B cell (primary cell): ENCODE measurements at regions not wholly inside any gene's neighbourhood (a gene's known extent, or its start where the extent isn't known, plus 50 kb on each side); places are given as distances from the start of the nearest gene placed in this dataset.

Experiments
- ATAC-seq: fragments of 200-7000 bp; cut with Tn5 transposase; one replicate; pipeline ENCODE4 v1.10.0; 2021; ENCODE audit warnings: low read depth, mild to moderate bottlenecking, moderate number of reproducible peaks, moderate library complexity
- CTCF ChIA-PET: fragments of 350-600 bp; sonication (Branson Sonifier 250); formaldehyde crosslinking; loops from one replicate; lab custom pipeline; 2021; ENCODE audit warnings: antibody characterized with exemption, inconsistent platforms; lab: Charles Lee
- POLR2A ChIA-PET: fragments of 350-600 bp; sonication (Branson Sonifier 250); formaldehyde crosslinking; loops from one replicate; lab custom pipeline; 2021; ENCODE audit warnings: antibody characterized with exemption; lab: Charles Lee
- DNase-seq: peaks from one replicate; pipeline ENCODE4 v3.0.0; 2013
- H2AFZ ChIP-seq: 2 replicates; pipeline ENCODE4 v1.6.1; 2012; ENCODE audit warnings: mild to moderate bottlenecking, low read depth, low read length; ENCODE audit not compliant: insufficient read depth, poor library complexity, severe bottlenecking
- H3K27ac ChIP-seq, 2 donors: 1 replicate in 1 of 2; 2 replicates in 1 of 2; pipeline ENCODE4 v1.5.1; 2012 to 2013; ENCODE audit warnings: low read length in 2 of 2, mild to moderate bottlenecking in 2 of 2, moderate library complexity in 1 of 2
- H3K27me3 ChIP-seq, 4 experiments: fragments of 200-600 bp in 1 of 4; sonication (generic) in 1 of 4; replicated peaks in 1 of 4; 1 replicate in 2 of 4; 2 replicates in 2 of 4; pipeline versions ENCODE4 v1.6.1 to v1.7.0; 2013 to 2016; ENCODE audit warnings: low read length in 3 of 4, mild to moderate bottlenecking in 2 of 4, mixed read lengths in 1 of 4, moderate library complexity in 1 of 4; ENCODE audit not compliant: insufficient read depth in 4 of 4, control insufficient read depth in 3 of 4; ENCODE audit errors: control extremely low read depth in 1 of 4
- H3K36me3 ChIP-seq, 2 experiments: replicated peaks in 1 of 2; 1 replicate in 1 of 2; 2 replicates in 1 of 2; pipeline versions ENCODE4 v1.6.1 to v1.7.1; 2013; ENCODE audit warnings: low read length in 1 of 2; ENCODE audit not compliant: insufficient read depth in 2 of 2, control insufficient read depth in 1 of 2; ENCODE audit errors: control extremely low read depth in 1 of 2, extremely low read depth in 1 of 2
- H3K4me1 ChIP-seq, 2 donors: fragments of 200-600 bp in 1 of 2; sonication (generic) in 1 of 2; 1 replicate in 1 of 2; 2 replicates in 1 of 2; pipeline versions ENCODE4 v1.5.1 to v1.6.1; 2013 to 2017; ENCODE audit warnings: low read length in 2 of 2; ENCODE audit not compliant: control insufficient read depth in 2 of 2, insufficient read depth in 2 of 2
- H3K4me2 ChIP-seq: replicated peaks from 2 replicates; pipeline ENCODE3; 2012; ENCODE audit warnings: mild to moderate bottlenecking, low read depth, low read length; ENCODE audit not compliant: poor library complexity, severe bottlenecking
- H3K4me3 ChIP-seq, 5 experiments: fragments of 200-600 bp in 1 of 5; sonication (generic) in 1 of 5; 1 replicate in 3 of 5; 2 replicates in 2 of 5; pipeline versions ENCODE4 v1.5.1 to v1.7.0; 2011 to 2016; ENCODE audit warnings: low read length in 4 of 5, mild to moderate bottlenecking in 4 of 5, low read depth in 2 of 5, control low read depth in 1 of 5, moderate library complexity in 1 of 5; ENCODE audit not compliant: insufficient read depth in 1 of 5; ENCODE audit errors: control extremely low read depth in 1 of 5, extremely low read depth in 1 of 5
- H3K79me2 ChIP-seq: fragments of 200-600 bp; sonication (generic); one replicate; pipeline ENCODE4 v1.6.0; 2016; ENCODE audit warnings: low read length; ENCODE audit not compliant: control insufficient read depth, insufficient read depth
- H3K9ac ChIP-seq: fragments of 200-600 bp; sonication (generic); 2 replicates; pipeline ENCODE4 v1.6.1; 2017; ENCODE audit warnings: mild to moderate bottlenecking, low read length, moderate library complexity
- H3K9me3 ChIP-seq, 3 donors: one replicate each; pipeline versions ENCODE4 v1.6.1 to v1.7.1; 2013; ENCODE audit warnings: low read length in 2 of 3; ENCODE audit not compliant: control insufficient read depth in 2 of 3, insufficient read depth in 1 of 3; ENCODE audit errors: control extremely low read depth in 1 of 3
- H4K20me1 ChIP-seq: 2 replicates; pipeline ENCODE4 v1.6.0; 2012; ENCODE audit warnings: mild to moderate bottlenecking, low read length; ENCODE audit not compliant: insufficient read depth, control insufficient read depth, poor library complexity, severe bottlenecking
- H3K27ac Mint-ChIP-seq: one replicate; pipeline ENCODE4 v1.8.0; 2021; ENCODE audit warnings: mixed read lengths
- H3K27me3 Mint-ChIP-seq: one replicate; pipeline ENCODE4 v1.8.0; 2021; ENCODE audit warnings: mixed read lengths
- H3K4me1 Mint-ChIP-seq: one replicate; pipeline ENCODE4 v1.8.0; 2021; ENCODE audit warnings: mixed read lengths
- H3K4me3 Mint-ChIP-seq: one replicate; pipeline ENCODE4 v1.8.0; 2021; ENCODE audit warnings: mixed read lengths
- H3K9me3 Mint-ChIP-seq: one replicate; pipeline ENCODE4 v1.8.0; 2022; ENCODE audit warnings: mixed read lengths; ENCODE audit not compliant: insufficient read depth
- CTCF ChIP-seq: fragments of 200-600 bp; IDR thresholded peaks from one replicate; pipeline ENCODE4 v1.8.0; 2022; ENCODE audit warnings: antibody characterized with exemption, mild to moderate bottlenecking
- EZH2 ChIP-seq: IDR thresholded peaks from 2 replicates; pipeline ENCODE4 v1.6.1; 2012; ENCODE audit warnings: borderline replicate concordance, low read depth, mild to moderate bottlenecking, moderate library complexity, low read length; ENCODE audit not compliant: insufficient read depth, poor library complexity, severe bottlenecking
- WGBS: methylation state at CpG from one replicate; pipeline ENCODE4 v1.1.5; 2013; ENCODE audit warnings: missing lambda C conversion rate; ENCODE audit not compliant: insufficient coverage; 5-methylcytosine and 5-hydroxymethylcytosine counted together
- intact Hi-C: fragments of 100-400 bp; cut with micrococcal nuclease; formaldehyde crosslinking; loops from one replicate; pipeline ENCODE4 v1.10.0; 2022

GRCh38 chr10:7026818-7027217, 384.0 kb downstream of the SFMBT2 start:
- ChIA-PET POLR2A (no interaction called here), CTCF (no interaction called here)
- no peaks in the 10 kb centered on the region for H3K27me3 Mint-ChIP-seq
- intact Hi-C loops: no loop called here
- H3K4me3 Mint-ChIP-seq: no peak overlapping the region
- no peaks in the 10 kb centered on the region for H3K27me3 ChIP-seq
- no peak for TF ChIP-seq EZH2
- TF ChIP-seq CTCF: no peak
- ATAC-seq (no peak), DNase-seq (no peak)
- no peaks in the 10 kb centered on the region for H3K9me3 ChIP-seq
- WGBS: 100% methylated on average over 2 of the region's 4 CpGs
- H3K36me3 ChIP-seq: no peaks in the 10 kb centered on the region
- no peak overlapping the region for H3K27ac Mint-ChIP-seq
- no peaks in the 10 kb centered on the region for H4K20me1 ChIP-seq
- H3K27ac ChIP-seq: no peak overlapping the region
- H3K9ac ChIP-seq: no peak overlapping the region
- no peaks in the 10 kb centered on the region for H3K4me1 Mint-ChIP-seq
- no peaks in the 10 kb centered on the region for H3K4me1 ChIP-seq
- no peaks in the 10 kb centered on the region for H3K9me3 Mint-ChIP-seq
- no peak overlapping the region for H2AFZ ChIP-seq
- H3K79me2 ChIP-seq: no peaks in the 10 kb centered on the region
- H3K4me3 ChIP-seq: no peak overlapping the region
- no peak overlapping the region for H3K4me2 ChIP-seq

GRCh38 chr10:7025296-7025695, 385.5 kb downstream of the SFMBT2 start:
- Histone ChIP-seq H3K36me3 (no peaks in the 10 kb centered on the region), H3K4me2 (no peak overlapping the region), H3K4me3 (no peak overlapping the region), H4K20me1 (no peaks in the 10 kb centered on the region), H2AFZ (no peak overlapping the region), H3K27ac (no peak overlapping the region), H3K9me3 (no peaks in the 10 kb centered on the region), H3K9ac (no peak overlapping the region), H3K79me2 (no peaks in the 10 kb centered on the region), H3K27me3 (no peaks in the 10 kb centered on the region), H3K4me1 (no peaks in the 10 kb centered on the region)
- intact Hi-C loops: no loop called here
- DNase-seq (no peak), ATAC-seq (no peak)
- no CpG with 5 or more reads among the region's 2 CpGs for WGBS
- Mint-ChIP-seq H3K27me3 (no peaks in the 10 kb centered on the region), H3K4me3 (no peak overlapping the region), H3K27ac (no peak overlapping the region), H3K4me1 (no peaks in the 10 kb centered on the region), H3K9me3 (no peaks in the 10 kb centered on the region)
- CTCF ChIA-PET: no interaction called here
- TF ChIP-seq EZH2 (no peak), CTCF (no peak)
- POLR2A ChIA-PET: no interaction called here
